ENCODE measurements at regions not wholly inside any gene's neighbourhood (a gene's known extent, or its start where the extent isn't known, plus 50 kb on each side); places are given as distances from the start of the nearest gene placed in this dataset.
A peak's percentile ranks its signal among the peaks of the same experiment; 100 is the strongest.
"Not testable (repeated sequence)": the region's sequence is repeated elsewhere in the genome, so short reads cannot be mapped to it uniquely, and the experiment has no call there.

GRCh38 chr1:99496067-99496466 is 149.8 kb upstream of the PALMD start:
- intact Hi-C loops (cut with DNase I), result no loop called here
- DNase-seq, result no peak

GRCh38 chr1:99497690-99498089 is 148.2 kb upstream of the PALMD start:
- no peak for DNase-seq
- intact Hi-C loops (cut with DNase I), result no loop called here

- no peak for DNase-seq
- intact Hi-C loops (cut with DNase I), result no loop called here
Observed at GRCh38 chr1:99500541-99500940, 145.4 kb upstream of the PALMD start.

- no peak for DNase-seq
- intact Hi-C loops (cut with DNase I), result no loop called here
Observed at GRCh38 chr1:99501871-99502270, 144.0 kb upstream of the PALMD start.

GRCh38 chr1:99502400-99502799 is 143.5 kb upstream of the PALMD start:
- no peak for DNase-seq
- intact Hi-C loops (cut with DNase I), result no loop called here

GRCh38 chr1:99503276-99503747 is 142.6 kb upstream of the PALMD start:
- no peak for DNase-seq
- intact Hi-C loops (cut with DNase I), result no loop called here

GRCh38 chr1:99504287-99504686 is 141.6 kb upstream of the PALMD start:
- intact Hi-C loops (cut with DNase I), result no loop called here
- no peak for DNase-seq

- intact Hi-C loops (cut with DNase I), result no loop called here
- DNase-seq, result no peak
Observed at GRCh38 chr1:99506631-99507030, 139.3 kb upstream of the PALMD start.

GRCh38 chr1:99507446-99507845 is 138.5 kb upstream of the PALMD start:
- intact Hi-C loops (cut with DNase I); DNase-seq: not testable (repeated sequence)

GRCh38 chr1:99507906-99508732 is 137.8 kb upstream of the PALMD start:
- DNase-seq, result peak in 3 of 10 donors; percentile 67 to 85 (median 79)
- intact Hi-C loops (cut with DNase I), result no loop called here

GRCh38 chr1:99508733-99509445 is 137.0 kb upstream of the PALMD start:
- peak in 2 of 10 donors; percentile 70 to 78 for DNase-seq
- intact Hi-C loops (cut with DNase I), result not testable (repeated sequence)

- intact Hi-C loops (cut with DNase I); DNase-seq: not testable (repeated sequence)
Observed at GRCh38 chr1:99514823-99515552, 130.9 kb upstream of the PALMD start.

GRCh38 chr1:99516141-99516540 is 129.8 kb upstream of the PALMD start:
- intact Hi-C loops (cut with DNase I), result no loop called here
- no peak for DNase-seq

- no peak for DNase-seq
- intact Hi-C loops (cut with DNase I), result no loop called here
Observed at GRCh38 chr1:99520121-99520520, 125.8 kb upstream of the PALMD start.

GRCh38 chr1:99525331-99525730 is 120.6 kb upstream of the PALMD start:
- DNase-seq, result no peak
- intact Hi-C loops (cut with DNase I), result no loop called here

- intact Hi-C loops (cut with DNase I), result no loop called here
- DNase-seq, result no peak
Observed at GRCh38 chr1:99527078-99527477, 118.8 kb upstream of the PALMD start.

- no peak for DNase-seq
- intact Hi-C loops (cut with DNase I), result no loop called here
Observed at GRCh38 chr1:99527545-99527944, 118.4 kb upstream of the PALMD start.

- intact Hi-C loops (cut with DNase I), result no loop called here
- DNase-seq, result no peak
Observed at GRCh38 chr1:99529002-99529401, 116.9 kb upstream of the PALMD start.

GRCh38 chr1:99531578-99532275 is 114.2 kb upstream of the PALMD start:
- DNase-seq, result no peak
- intact Hi-C loops (cut with DNase I), result no loop called here

GRCh38 chr1:99532276-99532580 is 113.7 kb upstream of the PALMD start:
- intact Hi-C loops (cut with DNase I), result no loop called here
- no peak for DNase-seq

All from posterior cingulate gyrus (tissue), 11 donors.